ENCODE measurements at regions not wholly inside any gene's neighbourhood (a gene's known extent, or its start where the extent isn't known, plus 50 kb on each side); places are given as distances from the start of the nearest gene placed in this dataset.
A peak's percentile ranks its signal among the peaks of the same experiment; 100 is the strongest.

DNA sequence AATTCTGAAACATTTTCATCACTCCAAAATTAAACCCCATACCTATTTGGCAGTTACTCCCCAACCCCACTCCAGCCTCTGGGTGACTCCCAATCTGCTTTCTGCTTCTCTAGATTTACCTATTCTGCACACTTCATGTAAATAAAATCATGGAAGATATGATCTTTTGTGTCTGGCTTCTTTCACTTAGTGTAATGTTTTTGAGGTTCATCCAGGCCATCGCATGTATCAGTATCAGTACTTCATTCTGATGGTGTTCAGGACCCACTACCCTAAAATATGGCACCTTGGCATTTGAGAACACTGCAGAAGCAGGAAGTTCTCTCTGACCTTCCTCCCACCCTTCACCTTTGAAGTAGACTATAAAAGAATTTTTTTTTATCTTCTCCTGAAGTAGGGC lies 78.7 kb upstream of the SLC25A26 start:
- H3K4me3 ChIP-seq (replicated peaks in 1 of 2; ENCODE audit: low read depth in 2 of 2, low read length in 2 of 2) = no peak overlapping the region
- DNase-seq (ENCODE audit: low read depth in 2 of 2) = no peak
- TF ChIP-seq, protein P1, sequence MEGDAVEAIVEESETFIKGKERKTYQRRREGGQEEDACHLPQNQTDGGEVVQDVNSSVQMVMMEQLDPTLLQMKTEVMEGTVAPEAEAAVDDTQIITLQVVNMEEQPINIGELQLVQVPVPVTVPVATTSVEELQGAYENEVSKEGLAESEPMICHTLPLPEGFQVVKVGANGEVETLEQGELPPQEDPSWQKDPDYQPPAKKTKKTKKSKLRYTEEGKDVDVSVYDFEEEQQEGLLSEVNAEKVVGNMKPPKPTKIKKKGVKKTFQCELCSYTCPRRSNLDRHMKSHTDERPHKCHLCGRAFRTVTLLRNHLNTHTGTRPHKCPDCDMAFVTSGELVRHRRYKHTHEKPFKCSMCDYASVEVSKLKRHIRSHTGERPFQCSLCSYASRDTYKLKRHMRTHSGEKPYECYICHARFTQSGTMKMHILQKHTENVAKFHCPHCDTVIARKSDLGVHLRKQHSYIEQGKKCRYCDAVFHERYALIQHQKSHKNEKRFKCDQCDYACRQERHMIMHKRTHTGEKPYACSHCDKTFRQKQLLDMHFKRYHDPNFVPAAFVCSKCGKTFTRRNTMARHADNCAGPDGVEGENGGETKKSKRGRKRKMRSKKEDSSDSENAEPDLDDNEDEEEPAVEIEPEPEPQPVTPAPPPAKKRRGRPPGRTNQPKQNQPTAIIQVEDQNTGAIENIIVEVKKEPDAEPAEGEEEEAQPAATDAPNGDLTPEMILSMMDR (IDR thresholded peaks at IDR 0.05; ENCODE audit: low read depth, low read length) = no peak

DNA sequence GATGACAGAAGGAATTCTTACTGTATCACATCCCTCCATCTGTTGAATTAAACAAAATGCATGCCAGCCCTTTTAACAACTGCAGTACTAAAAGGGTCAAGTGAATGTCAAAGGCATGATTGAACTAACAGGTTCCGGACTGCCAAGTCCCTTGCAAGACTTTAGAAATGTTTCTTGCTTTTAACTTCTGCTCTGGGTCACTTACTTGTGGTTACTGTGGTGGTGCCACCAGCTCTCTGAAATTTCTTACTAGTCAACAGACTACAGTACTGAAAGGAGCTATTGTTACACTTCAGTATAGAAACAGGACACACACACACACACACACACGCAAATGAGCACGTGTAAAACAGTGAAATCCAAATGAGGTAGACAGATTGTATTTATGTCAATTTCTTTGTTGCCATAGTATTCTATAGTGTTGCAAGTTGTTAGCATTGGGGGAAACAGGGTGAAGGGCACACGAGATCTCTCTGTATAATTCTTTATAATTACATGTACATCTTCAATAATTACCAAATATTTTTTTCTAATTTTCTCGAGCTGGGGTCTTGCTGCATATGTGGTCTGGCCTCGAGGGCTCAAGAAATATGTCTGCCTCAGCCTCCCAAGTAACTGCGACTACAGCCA lies 79.9 kb upstream of the SLC25A26 start:
- no peak for DNase-seq (ENCODE audit: low read depth in 2 of 2)
- no peak overlapping the region for H3K4me3 ChIP-seq (replicated peaks in 1 of 2; ENCODE audit: low read depth in 2 of 2, low read length in 2 of 2)
- TF ChIP-seq, protein P1 (IDR thresholded peaks at IDR 0.05; ENCODE audit: low read depth, low read length) = no peak

DNA sequence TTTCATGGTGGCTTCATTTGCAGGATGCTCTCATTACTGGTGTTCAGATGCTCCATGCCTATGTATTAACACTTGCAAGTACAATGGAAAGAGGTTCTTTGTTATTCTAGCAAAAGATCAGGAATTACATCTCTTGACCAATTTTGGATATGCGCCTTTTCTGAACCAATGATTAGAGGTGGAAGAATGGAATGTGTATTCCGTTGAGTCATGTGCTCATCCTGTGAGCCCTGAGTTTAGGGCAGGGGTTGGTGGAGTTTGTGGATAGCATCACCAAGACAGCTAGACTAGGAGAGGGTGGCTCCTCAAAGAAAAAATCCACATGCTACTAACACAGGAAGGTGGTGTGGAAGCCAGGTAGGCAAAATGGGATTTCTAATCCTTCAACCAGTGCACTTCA lies 80.7 kb upstream of the SLC25A26 start:
- H3K4me3 ChIP-seq (replicated peaks in 1 of 2; ENCODE audit: low read depth in 2 of 2, low read length in 2 of 2) = no peak overlapping the region
- DNase-seq (ENCODE audit: low read depth in 2 of 2) = peak in 1 of 2 donors; percentile 15

DNA sequence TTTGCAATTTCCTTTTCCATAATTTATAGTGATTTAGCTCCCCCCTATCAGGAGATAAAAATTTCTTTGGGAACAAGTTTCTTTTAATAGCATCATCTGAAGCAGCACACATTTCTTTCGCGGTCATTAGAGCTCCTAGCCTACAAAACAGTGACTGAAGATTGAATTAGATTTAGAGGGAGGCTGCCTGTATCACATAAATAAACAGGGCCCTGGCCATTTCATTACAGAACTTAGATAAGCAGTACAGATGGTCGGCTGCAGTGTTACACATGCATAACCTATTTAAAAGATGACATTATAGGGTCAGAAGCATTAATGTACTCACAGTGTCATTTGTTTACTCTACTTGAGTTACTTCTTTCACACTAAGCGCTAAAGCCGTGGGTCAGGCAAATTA lies 81.4 kb upstream of the SLC25A26 start:
- DNase-seq (ENCODE audit: low read depth in 2 of 2) = no peak
- H3K4me3 ChIP-seq (replicated peaks in 1 of 2; ENCODE audit: low read depth in 2 of 2, low read length in 2 of 2) = no peak overlapping the region
- TF ChIP-seq, protein P1 (IDR thresholded peaks at IDR 0.05; ENCODE audit: low read depth, low read length) = no peak

More for the DNA sequence above, 80.7 kb upstream of the SLC25A26 start:
- TF ChIP-seq, protein P1 (IDR thresholded peaks at IDR 0.05; ENCODE audit: low read depth, low read length) = no peak

DNA sequence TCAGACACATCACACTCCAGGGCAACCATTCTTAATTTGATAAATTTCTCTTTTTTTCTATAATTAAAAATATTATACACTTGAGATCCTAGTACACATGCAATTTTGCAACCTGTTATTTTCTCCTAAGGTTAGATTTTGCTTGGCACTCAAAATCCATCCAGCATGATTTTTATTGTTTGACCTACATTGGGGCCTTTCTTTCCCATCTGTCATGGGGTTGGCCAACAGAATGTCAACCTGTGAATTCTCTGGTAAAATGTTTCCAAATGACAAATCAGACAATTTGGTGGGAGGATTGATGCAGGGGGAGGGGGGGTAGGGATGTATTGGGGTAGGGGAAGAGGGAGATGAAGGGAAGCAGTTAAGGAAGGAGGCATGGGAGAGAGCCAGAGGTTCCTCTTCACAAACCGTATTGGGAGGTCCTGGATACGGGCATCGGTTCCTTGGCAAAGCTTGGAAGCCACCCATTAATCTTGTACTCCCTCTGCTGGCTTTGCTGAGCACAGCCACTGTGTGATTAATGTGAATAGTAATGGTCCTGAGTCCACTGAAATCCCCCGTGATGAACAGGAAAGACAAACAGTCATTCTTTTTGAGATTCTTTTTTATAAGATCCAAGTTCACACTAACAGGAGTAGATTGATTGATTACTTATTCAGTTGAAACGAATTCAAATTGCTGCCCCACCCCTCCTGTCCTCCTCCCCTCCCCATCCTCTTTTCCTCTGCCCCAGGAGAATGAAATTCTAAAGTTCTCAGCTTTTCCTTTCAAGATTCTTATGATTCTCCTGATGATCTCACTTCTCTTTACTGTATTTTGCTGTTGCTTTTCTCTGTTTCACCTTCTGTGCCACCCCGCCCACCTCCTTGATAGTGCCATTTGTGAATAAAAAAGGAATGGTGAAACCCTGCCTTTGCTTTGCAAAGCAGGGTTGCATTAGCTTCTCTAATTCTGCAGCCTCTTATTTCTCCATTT lies 82.2 kb upstream of the SLC25A26 start:
- H3K4me3 ChIP-seq (replicated peaks in 1 of 2; ENCODE audit: low read depth in 2 of 2, low read length in 2 of 2) = no peak overlapping the region
- peak; percentile 81 to 83 for DNase-seq (ENCODE audit: low read depth in 2 of 2)
- TF ChIP-seq, protein P1 (IDR thresholded peaks at IDR 0.05; ENCODE audit: low read depth, low read length) = peak; percentile 87

DNA sequence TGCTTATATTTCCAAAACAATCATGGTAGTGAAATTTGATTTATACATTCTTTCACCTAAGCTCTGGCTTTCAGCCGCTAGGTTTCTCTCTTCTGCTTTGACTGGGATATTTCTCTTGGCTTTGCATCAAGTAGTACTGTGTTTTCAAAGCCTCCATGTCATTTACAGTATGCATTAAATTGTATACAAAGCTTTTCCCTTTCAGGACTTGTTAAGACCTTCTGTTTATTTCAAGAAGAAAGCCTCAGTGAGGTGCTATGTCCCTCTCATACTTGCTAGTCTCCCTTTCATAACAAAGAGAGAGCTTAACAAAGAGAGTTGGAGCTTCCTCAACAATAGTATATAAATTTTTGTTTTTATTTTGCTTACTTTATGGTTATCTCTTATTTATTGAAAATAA lies 84.2 kb upstream of the SLC25A26 start:
- H3K4me3 ChIP-seq (replicated peaks in 1 of 2; ENCODE audit: low read depth in 2 of 2, low read length in 2 of 2) = no peak overlapping the region
- no peak for DNase-seq (ENCODE audit: low read depth in 2 of 2)
- TF ChIP-seq, protein P1 (IDR thresholded peaks at IDR 0.05; ENCODE audit: low read depth, low read length) = no peak
